Vagina (tissue), 2 donors: ENCODE measurements at regions not wholly inside any gene's neighbourhood (a gene's known extent, or its start where the extent isn't known, plus 50 kb on each side); places are given as distances from the start of the nearest gene placed in this dataset.

Experiments
- CTCF ChIP-seq, 3 experiments: fragments of 450-650 bp in 2 of 3; fragments of 200-600 bp in 1 of 3; sonication (generic) in 1 of 3; IDR thresholded peaks; one replicate each; pipeline ENCODE4 v1.5.1; 2017 to 2019; ENCODE audit warnings: antibody characterized with exemption in 3 of 3, mild to moderate bottlenecking in 2 of 3, moderate library complexity in 2 of 3
- POLR2A ChIP-seq, 2 donors: fragments of 450-650 bp; IDR thresholded peaks; one replicate each; pipeline ENCODE4 v1.6.1; 2017; ENCODE audit warnings: antibody characterized with exemption in 2 of 2, mild to moderate bottlenecking in 2 of 2, moderate library complexity in 2 of 2
- POLR2AphosphoS5 ChIP-seq, 2 donors: sonication (generic); formaldehyde crosslinking; IDR thresholded peaks; one replicate each; pipeline ENCODE4 v1.9.0; 2017; ENCODE audit warnings: antibody characterized with exemption in 2 of 2, mild to moderate bottlenecking in 2 of 2, low read depth in 1 of 2; ENCODE audit not compliant: insufficient read depth in 1 of 2

GRCh38 chr1:80341021-80341420, 1334.5 kb upstream of the ADGRL4 start:
- TF ChIP-seq POLR2A (IDR thresholded peaks at IDR 0.05): no peak
- TF ChIP-seq CTCF (IDR thresholded peaks at IDR 0.05): no peak
- TF ChIP-seq POLR2AphosphoS5 (IDR thresholded peaks at IDR 0.05; ENCODE audit: insufficient read depth in 1 of 2, low read depth in 1 of 2): no peak
